K562 (cell line): ENCODE measurements at regions not wholly inside any gene's neighbourhood (a gene's known extent, or its start where the extent isn't known, plus 50 kb on each side); places are given as distances from the start of the nearest gene placed in this dataset.

Source experiments
- ATAC-seq: fragments of 200-7000 bp; cut with Tn5 transposase; 3 replicates; pipeline ENCODE4 v1.9.1; 2020; ENCODE audit warnings: moderate library complexity
- BruUV-seq: library from RNA; stranded (reverse); fragments of 400-500 nt; replicated peaks from 2 replicates; lab custom pipeline; 2021; lab: Mats Ljungman, UMichigan
- CTCF ChIA-PET: fragments of 300-600 bp; formaldehyde crosslinking; extraction: SDS; loops from one replicate; lab custom pipeline; 2021; ENCODE audit warnings: low intra/inter-chr PET ratio; lab: Yijun Ruan, JAX
- POLR2A ChIA-PET: fragments of 300-600, 350-650 bp; sonication (Branson Sonifier 250); formaldehyde crosslinking; extraction: SDS; loops from one replicate; lab custom pipeline; 2021; ENCODE audit warnings: antibody characterized with exemption, inconsistent platforms; lab: Yijun Ruan, JAX
- DNase-seq, 4 experiments: peaks; one replicate each; pipeline versions ENCODE4 v3.0.0 to v3.0.0-alpha.2; 2011 to 2018; ENCODE audit warnings: low spot score in 3 of 4, mixed read lengths in 3 of 4; ENCODE audit errors: extremely low read depth in 1 of 4
- FAIRE-seq: peaks from 2 replicates; lab custom pipeline; 2011; peaks lifted over from hg19 to GRCh38; lab: Jason Lieb, UNC
- H2AFZ ChIP-seq: 2 replicates; pipeline ENCODE4 v1.6.0; 2011; ENCODE audit warnings: low read depth, low read length, control low read depth, inconsistent platforms
- H3K27ac ChIP-seq: fragments of 200-600 bp; 3 replicates; pipeline ENCODE4 v1.8.0; 2011; ENCODE audit warnings: low read depth, mild to moderate bottlenecking, control low read depth, inconsistent platforms, low read length, moderate library complexity, mixed read lengths; ENCODE audit errors: extremely low read depth
- H3K27me3 ChIP-seq, 2 experiments: fragments of 300-600 bp in 1 of 2; 2 replicates in 1 of 2; 3 replicates in 1 of 2; pipeline versions ENCODE4 v1.6.0 to v1.8.0; 2011; ENCODE audit warnings: inconsistent platforms in 2 of 2, low read length in 2 of 2, mild to moderate bottlenecking in 1 of 2, mixed read lengths in 1 of 2, moderate library complexity in 1 of 2; ENCODE audit not compliant: control insufficient read depth in 2 of 2, insufficient read depth in 2 of 2
- H3K36me3 ChIP-seq: fragments of 300-600 bp; 3 replicates; pipeline ENCODE4 v1.8.0; 2011; ENCODE audit warnings: mild to moderate bottlenecking, low read length, inconsistent platforms; ENCODE audit not compliant: control insufficient read depth, insufficient read depth
- H3K4me1 ChIP-seq, 2 experiments: fragments of 200-600 bp in 1 of 2; replicated peaks in 1 of 2; 2 replicates in 1 of 2; 3 replicates in 1 of 2; pipeline versions ENCODE4 v1.5.1 to v1.8.0; 2011; ENCODE audit warnings: inconsistent platforms in 2 of 2, low read length in 2 of 2, mild to moderate bottlenecking in 1 of 2, mixed read lengths in 1 of 2, moderate library complexity in 1 of 2; ENCODE audit not compliant: control insufficient read depth in 2 of 2, insufficient read depth in 2 of 2
- H3K4me2 ChIP-seq: 2 replicates; pipeline ENCODE4 v1.6.1; 2011; ENCODE audit warnings: low read length, control low read depth, inconsistent platforms, mixed read lengths; ENCODE audit not compliant: insufficient read depth
- H3K4me3 ChIP-seq: fragments of 200-600 bp; sonication (generic), shearing (Covaris generic); 2 replicates; pipeline ENCODE4 v1.5.1; 2016; ENCODE audit warnings: control low read depth, inconsistent platforms
- H3K79me2 ChIP-seq: fragments of 200-600 bp; 3 replicates; pipeline ENCODE4 v1.8.0; 2011; ENCODE audit warnings: low read length, inconsistent platforms; ENCODE audit not compliant: control insufficient read depth, insufficient read depth
- H3K9ac ChIP-seq, 2 experiments: 2 replicates each; pipeline versions ENCODE4 v1.6.0 to v1.6.1; 2011; ENCODE audit warnings: low read depth in 2 of 2, low read length in 2 of 2, control low read depth in 1 of 2, inconsistent platforms in 1 of 2, mild to moderate bottlenecking in 1 of 2, mixed read lengths in 1 of 2; ENCODE audit not compliant: insufficient read depth in 1 of 2
- H3K9me1 ChIP-seq: one replicate; pipeline ENCODE4 v1.6.0; 2011; ENCODE audit warnings: inconsistent platforms, mild to moderate bottlenecking, low read length, moderate library complexity; ENCODE audit not compliant: control insufficient read depth, insufficient read depth
- H3K9me3 ChIP-seq: replicated peaks from 2 replicates; pipeline ENCODE4 v1.5.1; 2011; ENCODE audit warnings: low read depth, low read length, inconsistent platforms; ENCODE audit not compliant: control insufficient read depth, insufficient read depth
- H4K20me1 ChIP-seq: replicated peaks from 2 replicates; pipeline ENCODE4 v1.6.1; 2011; ENCODE audit warnings: low read length, inconsistent platforms, mixed read lengths; ENCODE audit not compliant: control insufficient read depth, insufficient read depth
- BRF1 ChIP-seq: IDR thresholded peaks from 3 replicates; pipeline ENCODE4 v1.6.1; 2011; ENCODE audit warnings: borderline replicate concordance, mild to moderate bottlenecking; ENCODE audit not compliant: insufficient read length; ENCODE audit errors: extremely low read depth
- ELK3 ChIP-seq: fragments of 450-650 bp; formaldehyde crosslinking; IDR thresholded peaks from 2 replicates; pipeline ENCODE4 v1.4.0; 2020; ENCODE audit warnings: mild to moderate bottlenecking
- ETV6 ChIP-seq, 3 experiments: fragments of 150-350 bp in 1 of 3; sonication (generic) in 1 of 3; formaldehyde crosslinking in 1 of 3; IDR thresholded peaks; 2 replicates each; pipeline versions ENCODE4 v1.6.1 to v1.8.0; 2014 to 2022; ENCODE audit warnings: borderline replicate concordance in 2 of 3, low read depth in 2 of 3, antibody characterized with exemption in 1 of 3, low read length in 1 of 3, mild to moderate bottlenecking in 1 of 3, missing genetic modification reagents in 1 of 3
- FOXA1 ChIP-seq: fragments of 450-650 bp; IDR thresholded peaks from 2 replicates; pipeline ENCODE4 v1.6.1; 2016; ENCODE audit warnings: mild to moderate bottlenecking, borderline replicate concordance
- HNRNPLL ChIP-seq: fragments of 200-400 bp; formaldehyde crosslinking; IDR thresholded peaks from 2 replicates; pipeline ENCODE4 v1.6.1; 2017; ENCODE audit warnings: low read length, low read depth, mild to moderate bottlenecking; ENCODE audit not compliant: poor library complexity, severe bottlenecking
- HNRNPUL1 ChIP-seq: fragments of 200-400 bp; formaldehyde crosslinking; IDR thresholded peaks from 2 replicates; pipeline ENCODE4 v1.6.1; 2017; ENCODE audit warnings: low read length
- NFXL1 ChIP-seq: fragments of 450-650 bp; formaldehyde crosslinking; IDR thresholded peaks from 2 replicates; pipeline ENCODE4 v1.4.0; 2021; ENCODE audit warnings: mild to moderate bottlenecking
- THRAP3 ChIP-seq: fragments of 450-650 bp; IDR thresholded peaks from 2 replicates; pipeline ENCODE4 v1.6.1; 2016; ENCODE audit warnings: mild to moderate bottlenecking, inconsistent platforms, borderline replicate concordance
- ZBED1 ChIP-seq: IDR thresholded peaks from 2 replicates; pipeline ENCODE4 v1.6.1; 2014
- ZBTB8A ChIP-seq: fragments of 450-650 bp; IDR thresholded peaks from 2 replicates; pipeline ENCODE4 v1.6.1; 2018; ENCODE audit warnings: mild to moderate bottlenecking, moderate library complexity; ENCODE audit not compliant: partially characterized antibody
- ZNF384 ChIP-seq: IDR thresholded peaks from 2 replicates; pipeline ENCODE4 v1.6.1; 2012; ENCODE audit warnings: low read depth, low read length, improper control_type of control experiment
- WGBS: fragments of 100-300 bp; shearing (Covaris generic); methylation state at CpG from one replicate; pipeline ENCODE4 v1.1.6; 2016; ENCODE audit warnings: low coverage, mixed read lengths; ENCODE audit not compliant: insufficient coverage; ENCODE audit errors: missing lambda C conversion rate; 5-methylcytosine and 5-hydroxymethylcytosine counted together
- in situ Hi-C: fragments of 300-500 bp; cut with MboI; formaldehyde crosslinking; loops from 4 replicates; pipeline ENCODE4 v1.15.0; 2018; ENCODE audit warnings: inconsistent platforms, mixed read lengths
- intact Hi-C: fragments of 100-400 bp; cut with micrococcal nuclease; formaldehyde crosslinking; loops from 2 replicates; pipeline ENCODE4 v1.14.2; 2022
- TF ChIP-seq, protein P1 (sequence below): fragments of 450-650 bp; IDR thresholded peaks from 2 replicates; pipeline ENCODE4 v1.6.1; 2017; ENCODE audit warnings: mild to moderate bottlenecking, moderate library complexity
- TF ChIP-seq, protein P2 (sequence below): fragments of 450-650 bp; formaldehyde crosslinking; IDR thresholded peaks from 2 replicates; pipeline ENCODE4 v1.4.0; 2020; ENCODE audit warnings: mild to moderate bottlenecking, mixed read lengths
- TF ChIP-seq, protein P3 (sequence below), 2 experiments: fragments of 450-650 bp; IDR thresholded peaks; 2 replicates each; pipeline ENCODE4 v1.6.1; 2018; ENCODE audit warnings: mild to moderate bottlenecking in 2 of 2, low read depth in 1 of 2; ENCODE audit not compliant: partially characterized antibody in 2 of 2

DNA sequence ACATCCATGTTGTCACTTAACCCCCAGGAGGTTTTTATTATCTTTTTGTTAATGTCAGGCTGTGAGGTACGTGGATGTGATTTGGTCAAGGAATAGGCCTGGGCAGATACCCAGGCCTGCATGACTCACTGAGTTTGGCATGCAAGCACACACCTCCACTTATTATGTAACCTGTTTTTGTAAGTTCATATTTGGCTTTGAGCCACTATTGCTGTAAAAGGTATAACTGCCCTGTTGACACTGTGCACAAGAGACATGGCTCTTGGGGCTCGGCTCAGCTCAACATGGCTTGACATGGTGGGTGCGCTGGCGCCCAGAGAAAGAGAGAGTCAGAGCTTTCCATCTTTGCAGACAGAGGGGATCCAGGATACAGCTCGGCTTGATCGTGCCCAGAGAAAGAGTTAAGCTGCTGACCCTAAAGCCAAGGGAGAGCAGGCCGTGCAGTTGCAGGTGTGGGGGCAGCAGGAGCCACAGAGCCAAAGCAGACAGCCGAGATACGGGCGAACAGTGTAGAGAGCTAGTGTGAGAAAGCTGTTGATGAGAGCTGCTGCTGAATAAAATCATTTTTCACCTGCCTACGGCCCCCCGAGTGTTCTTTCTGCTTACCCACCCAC, 67.9 kb upstream of the UNC13C start:
- H3K9me1 ChIP-seq = no peaks in the 10 kb centered on the region
- no peak overlapping the region for H3K9ac ChIP-seq
- no peaks in the 10 kb centered on the region for H3K4me1 ChIP-seq
- H3K36me3 ChIP-seq = no peaks in the 10 kb centered on the region
- WGBS = 0% methylated on average over 9 of the region's 12 CpGs
- no peak overlapping the region for H3K4me3 ChIP-seq
- ChIA-PET POLR2A (no interaction called here), CTCF (no interaction called here)
- no peaks in the 10 kb centered on the region for H3K79me2 ChIP-seq
- no peak for ATAC-seq
- FAIRE-seq = no peak
- intact Hi-C loops (no loop called here), in situ Hi-C loops (no loop called here)
- H3K4me2 ChIP-seq = no peak overlapping the region
- BruUV-seq = no TSS peak
- H4K20me1 ChIP-seq = no peaks in the 10 kb centered on the region
- H3K27ac ChIP-seq = no peak overlapping the region
- H3K27me3 ChIP-seq = no peaks in the 10 kb centered on the region
- H2AFZ ChIP-seq = no peak overlapping the region
- H3K9me3 ChIP-seq = no peaks in the 10 kb centered on the region
- DNase-seq = no peak
- no peak for TF ChIP-seq ZNF384
- no peak for TF ChIP-seq ETV6 (IDR thresholded peaks at IDR 0.05; ENCODE audit: borderline replicate concordance in 1 of 2, low read depth in 2 of 2, low read length in 1 of 2)
- no peak for TF ChIP-seq ETV6 (CRISPR knock-in tag; IDR thresholded peaks at IDR 0.05; ENCODE audit: borderline replicate concordance)
- TF ChIP-seq ZBTB8A = no peak
- no peak for TF ChIP-seq HNRNPUL1
- no peak for TF ChIP-seq THRAP3
- TF ChIP-seq NFXL1 (CRISPR knock-in tag) = no peak
- TF ChIP-seq, protein P1, sequence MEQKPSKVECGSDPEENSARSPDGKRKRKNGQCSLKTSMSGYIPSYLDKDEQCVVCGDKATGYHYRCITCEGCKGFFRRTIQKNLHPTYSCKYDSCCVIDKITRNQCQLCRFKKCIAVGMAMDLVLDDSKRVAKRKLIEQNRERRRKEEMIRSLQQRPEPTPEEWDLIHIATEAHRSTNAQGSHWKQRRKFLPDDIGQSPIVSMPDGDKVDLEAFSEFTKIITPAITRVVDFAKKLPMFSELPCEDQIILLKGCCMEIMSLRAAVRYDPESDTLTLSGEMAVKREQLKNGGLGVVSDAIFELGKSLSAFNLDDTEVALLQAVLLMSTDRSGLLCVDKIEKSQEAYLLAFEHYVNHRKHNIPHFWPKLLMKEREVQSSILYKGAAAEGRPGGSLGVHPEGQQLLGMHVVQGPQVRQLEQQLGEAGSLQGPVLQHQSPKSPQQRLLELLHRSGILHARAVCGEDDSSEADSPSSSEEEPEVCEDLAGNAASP = no peak
- TF ChIP-seq BRF1 = no peak
- no peak for TF ChIP-seq HNRNPLL
- TF ChIP-seq, protein P2, sequence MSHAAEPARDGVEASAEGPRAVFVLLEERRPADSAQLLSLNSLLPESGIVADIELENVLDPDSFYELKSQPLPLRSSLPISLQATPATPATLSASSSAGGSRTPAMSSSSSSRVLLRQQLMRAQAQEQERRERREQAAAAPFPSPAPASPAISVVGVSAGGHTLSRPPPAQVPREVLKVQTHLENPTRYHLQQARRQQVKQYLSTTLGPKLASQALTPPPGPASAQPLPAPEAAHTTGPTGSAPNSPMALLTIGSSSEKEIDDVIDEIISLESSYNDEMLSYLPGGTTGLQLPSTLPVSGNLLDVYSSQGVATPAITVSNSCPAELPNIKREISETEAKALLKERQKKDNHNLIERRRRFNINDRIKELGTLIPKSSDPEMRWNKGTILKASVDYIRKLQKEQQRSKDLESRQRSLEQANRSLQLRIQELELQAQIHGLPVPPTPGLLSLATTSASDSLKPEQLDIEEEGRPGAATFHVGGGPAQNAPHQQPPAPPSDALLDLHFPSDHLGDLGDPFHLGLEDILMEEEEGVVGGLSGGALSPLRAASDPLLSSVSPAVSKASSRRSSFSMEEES (CRISPR knock-in tag) = no peak
- no peak for TF ChIP-seq FOXA1
- TF ChIP-seq ZBED1 = no peak
- TF ChIP-seq, protein P3, sequence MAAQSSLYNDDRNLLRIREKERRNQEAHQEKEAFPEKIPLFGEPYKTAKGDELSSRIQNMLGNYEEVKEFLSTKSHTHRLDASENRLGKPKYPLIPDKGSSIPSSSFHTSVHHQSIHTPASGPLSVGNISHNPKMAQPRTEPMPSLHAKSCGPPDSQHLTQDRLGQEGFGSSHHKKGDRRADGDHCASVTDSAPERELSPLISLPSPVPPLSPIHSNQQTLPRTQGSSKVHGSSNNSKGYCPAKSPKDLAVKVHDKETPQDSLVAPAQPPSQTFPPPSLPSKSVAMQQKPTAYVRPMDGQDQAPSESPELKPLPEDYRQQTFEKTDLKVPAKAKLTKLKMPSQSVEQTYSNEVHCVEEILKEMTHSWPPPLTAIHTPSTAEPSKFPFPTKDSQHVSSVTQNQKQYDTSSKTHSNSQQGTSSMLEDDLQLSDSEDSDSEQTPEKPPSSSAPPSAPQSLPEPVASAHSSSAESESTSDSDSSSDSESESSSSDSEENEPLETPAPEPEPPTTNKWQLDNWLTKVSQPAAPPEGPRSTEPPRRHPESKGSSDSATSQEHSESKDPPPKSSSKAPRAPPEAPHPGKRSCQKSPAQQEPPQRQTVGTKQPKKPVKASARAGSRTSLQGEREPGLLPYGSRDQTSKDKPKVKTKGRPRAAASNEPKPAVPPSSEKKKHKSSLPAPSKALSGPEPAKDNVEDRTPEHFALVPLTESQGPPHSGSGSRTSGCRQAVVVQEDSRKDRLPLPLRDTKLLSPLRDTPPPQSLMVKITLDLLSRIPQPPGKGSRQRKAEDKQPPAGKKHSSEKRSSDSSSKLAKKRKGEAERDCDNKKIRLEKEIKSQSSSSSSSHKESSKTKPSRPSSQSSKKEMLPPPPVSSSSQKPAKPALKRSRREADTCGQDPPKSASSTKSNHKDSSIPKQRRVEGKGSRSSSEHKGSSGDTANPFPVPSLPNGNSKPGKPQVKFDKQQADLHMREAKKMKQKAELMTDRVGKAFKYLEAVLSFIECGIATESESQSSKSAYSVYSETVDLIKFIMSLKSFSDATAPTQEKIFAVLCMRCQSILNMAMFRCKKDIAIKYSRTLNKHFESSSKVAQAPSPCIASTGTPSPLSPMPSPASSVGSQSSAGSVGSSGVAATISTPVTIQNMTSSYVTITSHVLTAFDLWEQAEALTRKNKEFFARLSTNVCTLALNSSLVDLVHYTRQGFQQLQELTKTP (IDR thresholded peaks at IDR 0.05; ENCODE audit: low read depth in 1 of 2, partially characterized antibody in 2 of 2) = no peak
- TF ChIP-seq ELK3 (CRISPR knock-in tag) = no peak
